ENCODE measurements at regions not wholly inside any gene's neighbourhood (a gene's known extent, or its start where the extent isn't known, plus 50 kb on each side); places are given as distances from the start of the nearest gene placed in this dataset.

DNA sequence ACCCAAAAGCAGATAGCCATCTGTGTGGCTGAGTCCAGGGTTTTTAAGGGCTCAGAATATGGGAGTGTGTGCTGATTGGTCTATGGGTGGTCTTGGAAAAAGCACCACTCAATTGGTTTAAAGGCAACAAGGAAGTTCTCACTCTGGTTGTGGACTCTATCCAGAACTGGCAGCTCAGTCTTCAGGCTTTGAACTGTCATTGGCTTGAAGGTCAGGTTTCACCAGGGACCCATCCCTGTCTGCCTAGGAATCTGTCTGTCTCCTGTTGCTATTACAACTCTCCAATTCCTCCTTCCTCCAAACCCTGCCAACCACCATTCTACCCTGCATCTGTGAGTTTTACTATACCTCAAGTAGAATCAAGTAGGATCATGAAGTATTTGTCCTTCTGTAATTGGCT is 341.7 kb upstream of the ADGRL2 start:
- TF ChIP-seq, protein P1, sequence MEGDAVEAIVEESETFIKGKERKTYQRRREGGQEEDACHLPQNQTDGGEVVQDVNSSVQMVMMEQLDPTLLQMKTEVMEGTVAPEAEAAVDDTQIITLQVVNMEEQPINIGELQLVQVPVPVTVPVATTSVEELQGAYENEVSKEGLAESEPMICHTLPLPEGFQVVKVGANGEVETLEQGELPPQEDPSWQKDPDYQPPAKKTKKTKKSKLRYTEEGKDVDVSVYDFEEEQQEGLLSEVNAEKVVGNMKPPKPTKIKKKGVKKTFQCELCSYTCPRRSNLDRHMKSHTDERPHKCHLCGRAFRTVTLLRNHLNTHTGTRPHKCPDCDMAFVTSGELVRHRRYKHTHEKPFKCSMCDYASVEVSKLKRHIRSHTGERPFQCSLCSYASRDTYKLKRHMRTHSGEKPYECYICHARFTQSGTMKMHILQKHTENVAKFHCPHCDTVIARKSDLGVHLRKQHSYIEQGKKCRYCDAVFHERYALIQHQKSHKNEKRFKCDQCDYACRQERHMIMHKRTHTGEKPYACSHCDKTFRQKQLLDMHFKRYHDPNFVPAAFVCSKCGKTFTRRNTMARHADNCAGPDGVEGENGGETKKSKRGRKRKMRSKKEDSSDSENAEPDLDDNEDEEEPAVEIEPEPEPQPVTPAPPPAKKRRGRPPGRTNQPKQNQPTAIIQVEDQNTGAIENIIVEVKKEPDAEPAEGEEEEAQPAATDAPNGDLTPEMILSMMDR (IDR thresholded peaks at IDR 0.05; ENCODE audit: insufficient read depth, low read length), result no peak
- TF ChIP-seq POLR2AphosphoS5 (IDR thresholded peaks at IDR 0.05; ENCODE audit: low read depth) (no peak), GABPA (IDR thresholded peaks at IDR 0.05; ENCODE audit: low read depth) (no peak), SPI1 (IDR thresholded peaks at IDR 0.05; ENCODE audit: borderline replicate concordance, low read depth) (no peak)
